Stomach smooth muscle (tissue), 2 donors: ENCODE measurements at regions not wholly inside any gene's neighbourhood (a gene's known extent, or its start where the extent isn't known, plus 50 kb on each side); places are given as distances from the start of the nearest gene placed in this dataset.

Source experiments
- H3K27ac ChIP-seq: one replicate; pipeline ENCODE4 v1.7.0; 2013; ENCODE audit warnings: mild to moderate bottlenecking, low read length, inconsistent platforms
- H3K27me3 ChIP-seq, 2 donors: one replicate each; pipeline ENCODE4 v1.7.0; 2013; ENCODE audit warnings: low read length in 2 of 2; ENCODE audit not compliant: insufficient read depth in 2 of 2, control insufficient read depth in 1 of 2
- H3K36me3 ChIP-seq, 2 donors: one replicate each; pipeline ENCODE4 v1.7.0; 2013; ENCODE audit warnings: low read length in 2 of 2; ENCODE audit not compliant: control insufficient read depth in 2 of 2, insufficient read depth in 2 of 2
- H3K4me1 ChIP-seq: one replicate; pipeline ENCODE4 v1.7.0; 2013; ENCODE audit warnings: low read length; ENCODE audit not compliant: control insufficient read depth, insufficient read depth
- H3K4me3 ChIP-seq, 2 donors: one replicate each; pipeline ENCODE4 v1.7.0; 2013; ENCODE audit warnings: low read length in 2 of 2
- H3K9ac ChIP-seq, 2 donors: one replicate each; pipeline ENCODE4 v1.7.0; 2013; ENCODE audit warnings: low read length in 2 of 2, mild to moderate bottlenecking in 1 of 2
- H3K9me3 ChIP-seq, 2 donors: one replicate each; pipeline ENCODE4 v1.7.0; 2013; ENCODE audit warnings: low read length in 2 of 2; ENCODE audit not compliant: control insufficient read depth in 2 of 2
- donor health status: healthy.
- donor health status: Pancreatic carcinoma.

- H3K9ac ChIP-seq = no peak overlapping the region
- H3K4me3 ChIP-seq = no peak overlapping the region
- H3K9me3 ChIP-seq = no peaks in the 10 kb centered on the region
- peaks cover 0 to 2% of the 10 kb centered on the region in 2 donors for H3K27me3 ChIP-seq
- no peak overlapping the region for H3K27ac ChIP-seq
- no peaks in the 10 kb centered on the region for H3K36me3 ChIP-seq
- H3K4me1 ChIP-seq = no peaks in the 10 kb centered on the region
These were observed 554.8 kb upstream of the CDH4 start for GRCh38 chr20:60697252-60697651.

GRCh38 chr20:60700728-60701127 lies 551.3 kb upstream of the CDH4 start:
- Histone ChIP-seq H3K27ac (no peak overlapping the region), H3K36me3 (no peaks in the 10 kb centered on the region), H3K9ac (no peak overlapping the region), H3K4me1 (no peaks in the 10 kb centered on the region), H3K4me3 (no peak overlapping the region), H3K27me3 (no peaks in the 10 kb centered on the region), H3K9me3 (no peaks in the 10 kb centered on the region)

- H3K4me1 ChIP-seq = no peaks in the 10 kb centered on the region
- no peak overlapping the region for H3K4me3 ChIP-seq
- H3K27me3 ChIP-seq = no peaks in the 10 kb centered on the region
- no peak overlapping the region for H3K27ac ChIP-seq
- H3K9me3 ChIP-seq = no peaks in the 10 kb centered on the region
- H3K36me3 ChIP-seq = no peaks in the 10 kb centered on the region
- no peak overlapping the region for H3K9ac ChIP-seq
These were observed 547.9 kb upstream of the CDH4 start for GRCh38 chr20:60704147-60704546.

GRCh38 chr20:60713396-60713795 lies 538.7 kb upstream of the CDH4 start:
- Histone ChIP-seq H3K27me3 (no peaks in the 10 kb centered on the region), H3K9ac (no peak overlapping the region), H3K4me3 (no peak overlapping the region), H3K9me3 (peaks cover 0 to 3% of the 10 kb centered on the region in 2 donors), H3K4me1 (no peaks in the 10 kb centered on the region), H3K27ac (no peak overlapping the region), H3K36me3 (no peaks in the 10 kb centered on the region)

- no peak overlapping the region for H3K27ac ChIP-seq
- H3K4me1 ChIP-seq = no peaks in the 10 kb centered on the region
- H3K9me3 ChIP-seq = peaks cover 0 to 3% of the 10 kb centered on the region in 2 donors
- no peaks in the 10 kb centered on the region for H3K36me3 ChIP-seq
- H3K9ac ChIP-seq = no peak overlapping the region
- no peak overlapping the region for H3K4me3 ChIP-seq
- H3K27me3 ChIP-seq = no peaks in the 10 kb centered on the region
These were observed 536.9 kb upstream of the CDH4 start for GRCh38 chr20:60715172-60715571.

GRCh38 chr20:60718743-60719480 lies 533.1 kb upstream of the CDH4 start:
- H3K4me3 ChIP-seq = no peak overlapping the region
- no peaks in the 10 kb centered on the region for H3K27me3 ChIP-seq
- H3K27ac ChIP-seq = no peak overlapping the region
- peaks cover 0 to 3% of the 10 kb centered on the region in 2 donors for H3K9me3 ChIP-seq
- H3K36me3 ChIP-seq = no peaks in the 10 kb centered on the region
- H3K4me1 ChIP-seq = no peaks in the 10 kb centered on the region
- H3K9ac ChIP-seq = no peak overlapping the region

- Histone ChIP-seq H3K9ac (no peak overlapping the region), H3K4me3 (no peak overlapping the region), H3K4me1 (no peaks in the 10 kb centered on the region), H3K27ac (no peak overlapping the region), H3K36me3 (no peaks in the 10 kb centered on the region), H3K9me3 (peaks cover 3 to 12% of the 10 kb centered on the region in 2 donors), H3K27me3 (no peaks in the 10 kb centered on the region)
These were observed 526.7 kb upstream of the CDH4 start for GRCh38 chr20:60725311-60725906.

GRCh38 chr20:60727425-60727824 lies 524.6 kb upstream of the CDH4 start:
- Histone ChIP-seq H3K36me3 (no peaks in the 10 kb centered on the region), H3K4me3 (no peak overlapping the region), H3K4me1 (no peaks in the 10 kb centered on the region), H3K9me3 (peaks cover 3 to 12% of the 10 kb centered on the region in 2 donors), H3K9ac (no peak overlapping the region), H3K27me3 (no peaks in the 10 kb centered on the region), H3K27ac (no peak overlapping the region)

- H3K36me3 ChIP-seq = no peaks in the 10 kb centered on the region
- H3K9ac ChIP-seq = no peak overlapping the region
- no peak overlapping the region for H3K4me3 ChIP-seq
- no peaks in the 10 kb centered on the region for H3K4me1 ChIP-seq
- peaks cover 3 to 12% of the 10 kb centered on the region in 2 donors for H3K9me3 ChIP-seq
- no peak overlapping the region for H3K27ac ChIP-seq
- no peaks in the 10 kb centered on the region for H3K27me3 ChIP-seq
These were observed 523.4 kb upstream of the CDH4 start for GRCh38 chr20:60728705-60729104.

- no peak overlapping the region for H3K9ac ChIP-seq
- no peaks in the 10 kb centered on the region for H3K36me3 ChIP-seq
- no peaks in the 10 kb centered on the region for H3K4me1 ChIP-seq
- no peaks in the 10 kb centered on the region for H3K27me3 ChIP-seq
- H3K27ac ChIP-seq = no peak overlapping the region
- peaks cover 3 to 12% of the 10 kb centered on the region in 2 donors for H3K9me3 ChIP-seq
- H3K4me3 ChIP-seq = no peak overlapping the region
These were observed 522.7 kb upstream of the CDH4 start for GRCh38 chr20:60729135-60729900.
